ENCODE measurements at regions not wholly inside any gene's neighbourhood (a gene's known extent, or its start where the extent isn't known, plus 50 kb on each side); places are given as distances from the start of the nearest gene placed in this dataset.

DNA sequence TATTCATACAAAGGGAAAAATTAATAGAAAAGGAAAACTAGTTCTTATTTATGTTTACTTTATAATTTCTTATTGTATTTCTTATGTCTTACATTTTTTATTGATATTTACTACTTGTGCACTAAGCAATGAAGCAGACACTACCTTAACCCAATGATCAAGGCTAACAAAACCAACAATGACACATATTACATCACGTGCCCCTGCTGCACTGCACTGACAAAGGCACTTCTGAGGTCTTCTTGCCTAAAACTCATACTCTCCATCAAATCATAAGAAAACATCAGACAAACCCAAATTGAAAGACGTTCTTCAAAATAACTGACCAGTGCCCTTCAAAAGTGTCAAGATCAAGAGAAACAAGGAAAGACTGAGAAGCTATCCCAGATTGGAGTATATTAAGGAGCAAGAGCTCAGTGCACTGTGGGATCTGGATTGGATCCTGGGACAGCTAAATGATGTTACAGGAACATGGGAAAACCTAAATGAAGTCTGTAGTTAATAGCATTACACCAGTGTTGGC is 230.9 kb downstream of the AUH start:
- TF ChIP-seq, protein P1, sequence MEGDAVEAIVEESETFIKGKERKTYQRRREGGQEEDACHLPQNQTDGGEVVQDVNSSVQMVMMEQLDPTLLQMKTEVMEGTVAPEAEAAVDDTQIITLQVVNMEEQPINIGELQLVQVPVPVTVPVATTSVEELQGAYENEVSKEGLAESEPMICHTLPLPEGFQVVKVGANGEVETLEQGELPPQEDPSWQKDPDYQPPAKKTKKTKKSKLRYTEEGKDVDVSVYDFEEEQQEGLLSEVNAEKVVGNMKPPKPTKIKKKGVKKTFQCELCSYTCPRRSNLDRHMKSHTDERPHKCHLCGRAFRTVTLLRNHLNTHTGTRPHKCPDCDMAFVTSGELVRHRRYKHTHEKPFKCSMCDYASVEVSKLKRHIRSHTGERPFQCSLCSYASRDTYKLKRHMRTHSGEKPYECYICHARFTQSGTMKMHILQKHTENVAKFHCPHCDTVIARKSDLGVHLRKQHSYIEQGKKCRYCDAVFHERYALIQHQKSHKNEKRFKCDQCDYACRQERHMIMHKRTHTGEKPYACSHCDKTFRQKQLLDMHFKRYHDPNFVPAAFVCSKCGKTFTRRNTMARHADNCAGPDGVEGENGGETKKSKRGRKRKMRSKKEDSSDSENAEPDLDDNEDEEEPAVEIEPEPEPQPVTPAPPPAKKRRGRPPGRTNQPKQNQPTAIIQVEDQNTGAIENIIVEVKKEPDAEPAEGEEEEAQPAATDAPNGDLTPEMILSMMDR (IDR thresholded peaks at IDR 0.05 in 4 of 5, conservative IDR thresholded peaks at IDR 0.05 in 1 of 5), result no peak
- no peak for TF ChIP-seq POLR2A (IDR thresholded peaks at IDR 0.05)
